ENCODE measurements at regions not wholly inside any gene's neighbourhood (a gene's known extent, or its start where the extent isn't known, plus 50 kb on each side); places are given as distances from the start of the nearest gene placed in this dataset.

GRCh38 chr2:208939852-208940251 lies 484.0 kb upstream of the MAP2 start:
- H3K27ac ChIP-seq: no peak overlapping the region
- H3K4me2 ChIP-seq: no peak overlapping the region
- no peak overlapping the region for H3K4me3 ChIP-seq (IDR thresholded peaks at IDR 0.05; ENCODE audit: insufficient read depth, low read depth, low read length)
- TF ChIP-seq, protein P1, sequence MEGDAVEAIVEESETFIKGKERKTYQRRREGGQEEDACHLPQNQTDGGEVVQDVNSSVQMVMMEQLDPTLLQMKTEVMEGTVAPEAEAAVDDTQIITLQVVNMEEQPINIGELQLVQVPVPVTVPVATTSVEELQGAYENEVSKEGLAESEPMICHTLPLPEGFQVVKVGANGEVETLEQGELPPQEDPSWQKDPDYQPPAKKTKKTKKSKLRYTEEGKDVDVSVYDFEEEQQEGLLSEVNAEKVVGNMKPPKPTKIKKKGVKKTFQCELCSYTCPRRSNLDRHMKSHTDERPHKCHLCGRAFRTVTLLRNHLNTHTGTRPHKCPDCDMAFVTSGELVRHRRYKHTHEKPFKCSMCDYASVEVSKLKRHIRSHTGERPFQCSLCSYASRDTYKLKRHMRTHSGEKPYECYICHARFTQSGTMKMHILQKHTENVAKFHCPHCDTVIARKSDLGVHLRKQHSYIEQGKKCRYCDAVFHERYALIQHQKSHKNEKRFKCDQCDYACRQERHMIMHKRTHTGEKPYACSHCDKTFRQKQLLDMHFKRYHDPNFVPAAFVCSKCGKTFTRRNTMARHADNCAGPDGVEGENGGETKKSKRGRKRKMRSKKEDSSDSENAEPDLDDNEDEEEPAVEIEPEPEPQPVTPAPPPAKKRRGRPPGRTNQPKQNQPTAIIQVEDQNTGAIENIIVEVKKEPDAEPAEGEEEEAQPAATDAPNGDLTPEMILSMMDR (conservative IDR thresholded peaks at IDR 0.05; ENCODE audit: low read depth, low read length): no peak
- no peaks in the 10 kb centered on the region for H3K27me3 ChIP-seq (ENCODE audit: insufficient read depth, low read depth)
- H3K4me1 ChIP-seq (ENCODE audit: low read depth, poor library complexity, severe bottlenecking): peaks cover 64% of the 10 kb centered on the region
- H3K79me2 ChIP-seq (ENCODE audit: insufficient read depth, low read depth): no peaks in the 10 kb centered on the region
- no peak overlapping the region for H3K9ac ChIP-seq
- no peak overlapping the region for H2AFZ ChIP-seq (ENCODE audit: low read depth)
- no peaks in the 10 kb centered on the region for H3K36me3 ChIP-seq (ENCODE audit: insufficient read depth)
- no peaks in the 10 kb centered on the region for H4K20me1 ChIP-seq (ENCODE audit: insufficient read depth)

DNA sequence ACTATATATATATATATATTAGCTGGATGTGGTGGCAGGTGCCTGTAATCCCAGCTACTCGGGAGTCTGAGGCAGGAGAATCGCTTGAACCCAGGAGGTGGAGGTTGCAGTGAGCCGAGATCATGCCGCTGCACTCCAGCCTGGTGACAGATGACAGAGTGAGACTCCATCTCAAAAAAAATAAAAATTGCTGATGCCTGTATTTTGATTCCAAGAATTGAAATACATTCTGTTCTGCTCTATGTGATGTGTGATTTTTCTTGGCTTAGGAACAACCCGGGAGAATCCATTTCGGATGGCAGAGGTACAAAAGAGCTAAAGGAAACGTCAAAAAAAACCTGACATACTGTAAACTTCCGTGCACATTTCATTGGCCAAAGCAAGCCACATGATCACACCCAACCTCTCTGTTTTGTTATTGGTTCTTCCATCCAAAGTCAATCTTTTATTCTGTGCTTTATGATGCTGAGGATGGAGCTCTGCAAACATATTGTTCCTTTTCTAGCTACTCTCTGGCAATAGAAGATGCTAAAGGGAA lies 478.1 kb upstream of the MAP2 start:
- H3K9ac ChIP-seq: no peak overlapping the region
- no peaks in the 10 kb centered on the region for H4K20me1 ChIP-seq (ENCODE audit: insufficient read depth)
- no peaks in the 10 kb centered on the region for H3K27me3 ChIP-seq (ENCODE audit: insufficient read depth, low read depth)
- H3K79me2 ChIP-seq (ENCODE audit: insufficient read depth, low read depth): no peaks in the 10 kb centered on the region
- H3K4me1 ChIP-seq (ENCODE audit: low read depth, poor library complexity, severe bottlenecking): peaks cover 10% of the 10 kb centered on the region
- TF ChIP-seq, protein P1 (conservative IDR thresholded peaks at IDR 0.05; ENCODE audit: low read depth, low read length): no peak
- H3K4me3 ChIP-seq (IDR thresholded peaks at IDR 0.05; ENCODE audit: insufficient read depth, low read depth, low read length): no peak overlapping the region
- H3K36me3 ChIP-seq (ENCODE audit: insufficient read depth): no peaks in the 10 kb centered on the region
- no peak overlapping the region for H3K4me2 ChIP-seq
- H3K27ac ChIP-seq: no peak overlapping the region
- no peak overlapping the region for H2AFZ ChIP-seq (ENCODE audit: low read depth)

DNA sequence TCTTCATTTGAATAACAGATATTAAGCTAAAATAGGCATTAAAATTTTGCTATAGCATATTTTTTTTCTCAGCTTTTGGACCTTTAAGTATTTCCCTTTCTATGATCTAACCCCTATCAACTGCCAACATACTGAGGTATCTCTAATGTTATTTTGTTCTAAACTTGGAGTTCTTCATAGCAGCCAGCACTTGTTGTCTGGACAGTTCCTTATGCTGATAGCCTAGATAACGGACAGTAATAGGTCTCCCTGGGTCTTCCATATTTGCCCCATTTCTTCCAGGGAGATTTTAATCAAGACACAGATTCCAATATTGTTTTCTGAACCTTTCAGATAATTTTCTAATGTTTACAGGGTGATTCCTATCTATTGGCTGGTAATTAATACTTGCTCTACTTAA lies 475.8 kb upstream of the MAP2 start:
- no peak overlapping the region for H3K4me3 ChIP-seq (IDR thresholded peaks at IDR 0.05; ENCODE audit: insufficient read depth, low read depth, low read length)
- no peak overlapping the region for H3K27ac ChIP-seq
- H2AFZ ChIP-seq (ENCODE audit: low read depth): no peak overlapping the region
- TF ChIP-seq, protein P1 (conservative IDR thresholded peaks at IDR 0.05; ENCODE audit: low read depth, low read length): no peak
- H3K4me1 ChIP-seq (ENCODE audit: low read depth, poor library complexity, severe bottlenecking): peaks cover 4% of the 10 kb centered on the region
- H3K36me3 ChIP-seq (ENCODE audit: insufficient read depth): no peaks in the 10 kb centered on the region
- no peak overlapping the region for H3K9ac ChIP-seq
- H3K27me3 ChIP-seq (ENCODE audit: insufficient read depth, low read depth): no peaks in the 10 kb centered on the region
- H4K20me1 ChIP-seq (ENCODE audit: insufficient read depth): no peaks in the 10 kb centered on the region
- H3K79me2 ChIP-seq (ENCODE audit: insufficient read depth, low read depth): no peaks in the 10 kb centered on the region
- no peak overlapping the region for H3K4me2 ChIP-seq

DNA sequence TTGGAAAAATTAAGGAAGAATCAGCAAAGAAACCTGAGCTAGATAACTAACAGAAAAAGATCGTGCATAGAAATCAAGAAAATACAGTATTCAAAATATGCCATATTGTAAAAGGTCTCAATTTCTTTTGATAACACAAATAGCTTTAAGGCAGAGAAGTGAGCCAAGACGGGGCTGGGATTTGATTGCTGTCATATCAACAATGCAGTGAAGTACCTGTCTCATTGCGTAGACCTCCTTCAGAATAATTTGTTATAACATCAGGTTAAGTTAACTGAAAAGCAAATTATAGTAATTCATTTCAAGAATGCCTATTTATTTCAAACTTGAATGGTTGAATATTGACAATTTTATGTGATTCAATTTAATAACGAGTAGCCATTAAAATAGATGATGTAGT lies 453.8 kb upstream of the MAP2 start:
- Histone ChIP-seq H2AFZ (ENCODE audit: low read depth) (no peak overlapping the region), H4K20me1 (ENCODE audit: insufficient read depth) (no peaks in the 10 kb centered on the region), H3K36me3 (ENCODE audit: insufficient read depth) (no peaks in the 10 kb centered on the region), H3K27ac (no peak overlapping the region), H3K4me2 (no peak overlapping the region), H3K9ac (no peak overlapping the region), H3K4me1 (ENCODE audit: low read depth, poor library complexity, severe bottlenecking) (no peaks in the 10 kb centered on the region), H3K4me3 (IDR thresholded peaks at IDR 0.05; ENCODE audit: insufficient read depth, low read depth, low read length) (no peak overlapping the region), H3K27me3 (ENCODE audit: insufficient read depth, low read depth) (no peaks in the 10 kb centered on the region), H3K79me2 (ENCODE audit: insufficient read depth, low read depth) (no peaks in the 10 kb centered on the region)
- TF ChIP-seq, protein P1 (conservative IDR thresholded peaks at IDR 0.05; ENCODE audit: low read depth, low read length): no peak
